NCI-H345 (cell line): ENCODE measurements at regions not wholly inside any gene's neighbourhood (a gene's known extent, or its start where the extent isn't known, plus 50 kb on each side); places are given as distances from the start of the nearest gene placed in this dataset.

Experiments used
- DNase-seq: peaks from one replicate; lab custom pipeline; 2025; lab: John Stamatoyannopoulos, UW

DNA sequence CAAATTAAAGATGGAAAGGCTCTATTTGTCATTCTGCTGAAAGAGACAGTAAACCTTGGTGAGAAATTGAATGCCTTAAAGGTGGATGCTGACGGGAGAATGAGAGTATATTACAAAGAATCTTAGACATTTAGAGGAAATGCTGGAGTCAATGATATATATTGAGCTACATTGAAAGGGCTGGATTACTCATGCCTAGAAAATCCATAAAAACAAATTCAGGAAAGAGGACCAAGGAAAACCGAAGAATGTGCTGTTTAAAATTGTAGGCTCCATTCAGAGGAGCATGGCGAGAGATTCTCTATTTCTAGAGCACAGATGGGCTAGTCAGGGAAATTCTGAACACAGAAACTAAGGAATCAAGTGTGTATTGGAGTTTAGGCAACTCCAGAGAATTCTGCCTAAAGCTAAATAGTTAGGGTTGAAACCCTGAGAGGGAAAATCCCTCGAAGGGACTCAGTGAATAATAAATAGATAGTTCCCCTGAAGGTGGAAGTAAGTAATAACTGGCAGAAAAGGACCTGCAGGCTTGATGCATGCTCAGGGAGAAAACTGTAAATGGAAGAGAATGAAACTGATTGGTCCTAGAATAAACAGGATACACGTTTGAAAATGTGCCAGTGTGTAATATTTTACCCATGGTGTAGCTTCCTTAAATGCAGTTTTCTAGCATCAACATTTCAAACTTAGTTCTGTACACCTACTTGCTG is 1532.4 kb upstream of the TENM3 start:
- no peak for DNase-seq

DNA sequence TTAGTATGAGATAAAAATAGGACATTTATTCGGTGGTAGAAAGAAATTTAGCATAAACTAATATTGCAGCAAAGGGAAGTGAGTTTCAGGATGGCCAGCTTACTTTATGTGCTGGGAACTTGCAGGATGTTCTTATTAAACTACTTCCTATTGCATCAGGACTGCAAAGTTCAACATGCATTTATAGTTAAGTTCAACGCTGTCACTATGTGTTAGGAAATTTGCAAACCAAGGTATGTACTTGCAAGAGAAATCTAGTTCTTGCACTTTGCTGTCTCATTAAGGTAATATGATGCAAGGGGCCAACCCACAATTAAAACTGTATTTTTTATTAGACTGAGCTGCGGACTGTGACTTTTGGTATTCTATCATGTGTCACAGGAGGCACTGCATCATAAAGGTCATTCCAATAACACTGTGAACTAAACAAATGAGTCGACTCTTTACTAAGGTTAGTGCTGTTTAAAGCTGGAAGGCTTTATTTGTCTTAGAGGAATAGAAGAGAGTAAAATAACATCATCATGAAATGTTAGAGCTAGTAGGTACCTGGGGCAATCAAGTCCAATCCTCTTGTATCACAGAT is 1525.7 kb upstream of the TENM3 start:
- no peak for DNase-seq

DNA sequence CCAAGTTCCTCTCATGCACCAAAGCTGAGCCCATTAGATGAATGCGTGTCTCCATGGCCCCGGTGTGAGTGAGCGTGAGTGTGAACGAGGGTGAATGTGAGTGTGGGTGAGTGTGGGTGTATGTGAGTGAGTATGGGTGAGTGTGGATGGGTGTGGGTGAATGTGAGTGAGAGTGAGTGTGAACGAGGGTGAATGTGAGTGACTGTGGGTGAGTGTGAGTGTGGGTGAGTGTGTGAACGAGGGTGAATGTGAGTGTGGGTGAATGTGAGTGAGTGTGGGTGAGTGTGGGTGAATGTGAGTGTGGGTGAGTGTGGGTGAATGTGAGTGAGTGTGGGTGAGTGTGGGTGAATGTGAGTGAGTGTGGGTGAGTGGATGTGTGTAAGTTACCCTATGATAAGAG is 1521.8 kb upstream of the TENM3 start:
- DNase-seq: no peak

DNA sequence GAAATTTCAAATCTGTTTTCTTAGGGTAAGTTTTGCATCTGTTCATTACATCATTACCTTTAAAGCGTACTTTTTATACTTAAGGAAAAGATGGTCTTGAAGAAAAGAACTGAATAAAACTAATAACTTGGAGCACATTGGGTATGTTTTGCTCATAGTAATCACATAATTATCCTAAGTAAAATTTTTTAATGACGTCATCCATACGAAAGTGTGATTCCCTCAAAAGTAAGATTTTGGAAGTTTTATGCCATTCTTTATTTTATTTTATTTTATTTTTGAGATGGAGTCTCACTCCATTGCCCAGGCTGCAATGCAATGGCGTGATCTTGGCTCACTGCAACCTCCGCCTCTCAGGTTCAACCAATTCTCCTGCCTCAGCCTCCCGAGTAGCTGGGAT is 1516.6 kb upstream of the TENM3 start:
- no peak for DNase-seq

DNA sequence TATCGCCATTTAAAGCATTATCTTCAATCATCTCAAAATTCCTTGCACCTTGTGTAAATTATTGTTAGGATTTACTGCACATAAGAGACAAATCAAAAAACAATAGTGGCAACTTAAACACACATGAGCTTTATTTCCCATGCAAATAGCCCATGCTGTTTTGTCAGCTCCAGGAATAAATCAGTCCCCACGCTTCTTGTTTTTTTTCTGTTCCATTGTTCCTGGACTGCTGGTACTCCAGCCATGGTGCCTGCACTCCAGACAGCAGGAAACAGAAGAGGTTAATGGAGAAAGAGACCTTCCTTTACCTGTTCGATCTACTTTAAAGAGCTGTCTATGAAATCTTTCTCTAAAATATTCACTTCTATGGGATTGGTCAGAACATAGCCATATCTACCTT is 1515.7 kb upstream of the TENM3 start:
- no peak for DNase-seq

DNA sequence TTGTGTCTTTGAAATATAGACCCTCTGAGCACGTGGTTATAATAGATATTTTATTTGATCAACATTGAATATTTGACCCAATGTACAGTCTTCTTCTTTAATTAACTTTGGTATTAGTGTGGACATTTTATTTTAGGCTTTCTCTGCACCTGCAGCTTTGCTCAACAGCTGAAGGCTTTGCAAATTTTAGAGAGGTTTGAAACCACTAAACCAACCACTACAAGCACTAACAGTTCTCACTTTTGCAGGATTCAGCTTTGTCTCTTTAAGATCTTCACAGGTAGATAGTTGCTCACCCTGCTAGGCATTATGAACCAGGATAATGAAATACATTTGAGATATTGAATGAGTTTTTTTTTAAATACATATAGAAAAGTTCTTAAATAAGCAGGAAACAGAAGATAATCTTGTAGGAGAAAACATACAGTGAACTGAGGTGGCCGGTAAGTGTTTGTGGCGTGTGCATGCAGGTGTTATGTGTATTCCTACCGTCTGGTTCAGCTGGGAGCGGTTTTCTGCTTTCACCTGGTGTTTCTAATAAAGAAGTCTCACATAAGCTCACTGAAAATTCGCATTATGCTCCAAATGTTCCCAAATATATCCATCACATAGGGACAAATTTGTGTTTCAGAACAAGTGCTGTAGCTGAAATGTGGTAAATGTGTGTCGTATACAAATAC is 1508.3 kb upstream of the TENM3 start:
- DNase-seq: no peak

DNA sequence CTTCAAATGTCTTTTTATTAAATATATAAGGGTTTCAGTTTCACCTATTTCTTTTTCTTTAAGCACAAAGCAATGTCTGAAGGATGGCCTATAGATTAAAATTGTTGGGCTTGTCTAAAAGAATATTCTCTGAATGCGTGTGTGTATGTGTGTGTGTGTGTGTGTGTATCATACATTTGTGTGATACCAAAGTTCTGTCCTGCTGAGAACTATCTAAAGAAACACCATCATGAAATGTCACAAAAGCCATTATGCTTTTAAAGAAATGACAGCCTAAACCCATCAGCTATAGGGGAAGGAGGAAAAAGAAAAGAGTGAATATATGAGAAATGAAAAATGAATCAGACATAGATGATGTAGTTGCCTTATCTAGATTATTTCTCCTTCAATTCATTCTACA is 1501.5 kb upstream of the TENM3 start:
- no peak for DNase-seq

DNA sequence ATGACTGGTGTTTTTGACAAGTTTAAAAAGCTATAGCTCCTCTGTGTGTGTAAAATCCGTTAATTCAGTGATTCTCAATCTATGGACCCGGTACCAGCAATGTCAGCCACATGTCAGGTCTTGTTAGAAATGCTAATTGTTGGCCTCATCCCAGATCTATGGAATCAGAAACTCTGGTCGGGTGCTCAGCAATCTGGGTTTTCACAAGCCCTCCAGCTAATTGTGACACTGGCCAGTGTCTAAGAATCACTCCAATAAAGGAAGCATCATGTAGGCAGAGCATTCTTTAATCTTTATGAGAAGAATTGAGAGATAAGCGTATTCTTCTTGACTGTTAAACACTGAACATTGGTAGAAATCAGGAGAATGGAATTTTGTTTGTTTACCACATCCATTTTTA is 1498.2 kb upstream of the TENM3 start:
- DNase-seq: no peak

DNA sequence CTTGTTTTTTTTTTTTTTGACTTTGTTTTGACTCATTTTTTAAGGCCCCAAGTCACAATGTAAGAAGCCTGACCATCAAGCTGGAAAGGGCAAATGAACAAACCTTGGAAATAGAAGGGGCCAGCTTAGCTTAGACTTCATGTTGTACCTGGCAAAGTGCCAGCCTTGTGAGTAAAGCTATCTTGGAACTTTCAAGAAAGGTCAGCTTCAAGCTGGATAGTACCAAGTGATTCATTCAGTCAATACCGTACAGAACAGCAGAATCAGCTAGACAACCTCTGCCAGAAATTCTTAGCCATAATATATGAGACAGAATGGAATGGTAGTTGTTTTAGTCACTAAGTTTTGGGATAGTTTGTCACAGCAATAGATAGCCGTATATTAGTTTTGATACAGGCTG is 1492.2 kb upstream of the TENM3 start:
- DNase-seq: no peak

DNA sequence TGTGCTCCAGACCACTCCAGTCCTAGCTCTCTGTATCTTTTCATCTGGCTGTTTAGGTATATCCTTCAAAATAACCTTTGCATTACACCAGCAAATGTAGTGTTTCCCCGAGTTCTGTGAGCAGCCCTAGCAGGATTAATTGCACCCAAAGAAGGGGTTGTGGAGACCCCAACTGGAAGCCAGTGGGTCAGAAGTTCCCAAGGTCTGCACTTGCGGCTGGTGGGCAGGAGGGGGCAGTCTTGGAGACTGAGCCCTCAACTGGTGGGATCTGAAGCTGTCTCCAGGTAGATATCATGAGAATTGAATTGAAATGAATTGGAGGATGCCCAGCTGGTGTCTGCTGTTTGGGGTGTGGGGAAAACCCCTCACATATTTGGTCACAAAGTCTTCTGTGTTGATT is 1485.3 kb upstream of the TENM3 start:
- no peak for DNase-seq

DNA sequence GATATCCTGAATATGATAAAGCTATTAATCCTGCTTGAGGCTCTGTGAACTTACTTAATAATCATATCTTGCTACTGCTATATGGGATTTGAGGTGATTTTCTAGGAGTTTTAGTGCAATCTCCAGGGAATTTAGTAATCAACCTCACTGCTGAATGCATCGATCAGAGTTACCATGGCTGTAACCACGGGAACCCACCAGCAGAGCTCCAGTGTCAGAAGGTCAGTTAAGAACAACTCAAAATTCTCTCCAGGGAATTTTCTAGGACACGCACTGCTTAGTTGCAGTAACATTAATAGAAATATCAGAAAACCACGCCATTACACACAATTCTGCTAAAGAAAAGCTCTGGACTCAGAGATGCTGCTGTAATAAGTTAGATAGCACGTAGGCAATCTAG is 1477.2 kb upstream of the TENM3 start:
- no peak for DNase-seq

DNA sequence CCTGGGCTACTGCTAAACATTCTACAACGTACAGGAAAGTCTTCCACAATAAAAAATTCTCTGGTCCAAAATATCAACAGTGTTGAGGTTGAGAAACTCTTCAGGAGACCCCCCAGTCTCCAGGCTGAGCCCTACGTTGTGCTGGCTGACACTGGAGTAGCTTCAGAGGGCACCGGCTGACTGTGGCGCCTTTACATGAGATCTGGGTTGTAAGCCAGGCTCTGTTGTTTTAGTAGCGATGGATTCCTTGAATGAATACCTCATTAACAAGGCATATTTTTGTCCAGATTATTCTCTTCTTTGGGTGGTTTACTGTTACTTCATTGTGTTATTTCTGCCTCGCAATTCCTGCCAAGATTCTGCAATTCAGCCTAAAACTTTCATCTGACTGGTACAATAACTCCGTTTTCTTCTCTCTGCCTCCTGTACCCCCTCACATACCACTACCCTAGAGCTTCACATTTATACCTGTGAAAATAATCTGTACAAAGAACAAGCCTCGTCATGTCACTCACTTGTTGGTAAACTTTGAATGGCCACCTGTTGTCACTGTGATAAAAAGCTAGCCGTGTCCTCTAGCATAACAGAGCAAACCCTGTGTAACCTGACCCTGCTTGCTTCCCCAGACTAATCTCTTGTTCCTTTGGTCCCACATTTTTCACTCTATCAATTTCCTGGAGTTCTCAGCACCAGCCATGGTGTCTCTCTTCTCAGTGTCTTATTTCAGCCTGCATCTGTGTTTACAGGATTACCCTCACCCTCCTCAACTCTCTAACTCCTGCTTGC is 1476.1 kb upstream of the TENM3 start:
- DNase-seq: no peak

DNA sequence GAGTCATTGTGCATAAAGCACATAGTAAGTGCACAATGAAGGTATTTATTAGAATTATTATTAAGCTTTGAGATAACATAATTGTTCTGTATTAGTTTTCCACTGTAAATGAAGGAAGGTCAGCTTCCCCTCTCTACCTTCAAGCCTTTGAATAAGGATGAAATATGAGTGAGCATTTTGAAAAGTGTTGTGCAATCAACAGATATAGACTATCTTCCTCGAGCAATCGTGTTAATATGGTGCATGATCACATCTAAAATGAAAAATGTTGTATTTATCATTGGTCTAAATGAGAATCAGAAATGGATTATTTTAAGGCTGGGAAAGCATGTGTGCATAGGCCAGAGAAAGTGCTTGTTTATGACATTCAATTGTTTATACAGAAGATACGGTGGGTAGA is 1474.6 kb upstream of the TENM3 start:
- no peak for DNase-seq

DNA sequence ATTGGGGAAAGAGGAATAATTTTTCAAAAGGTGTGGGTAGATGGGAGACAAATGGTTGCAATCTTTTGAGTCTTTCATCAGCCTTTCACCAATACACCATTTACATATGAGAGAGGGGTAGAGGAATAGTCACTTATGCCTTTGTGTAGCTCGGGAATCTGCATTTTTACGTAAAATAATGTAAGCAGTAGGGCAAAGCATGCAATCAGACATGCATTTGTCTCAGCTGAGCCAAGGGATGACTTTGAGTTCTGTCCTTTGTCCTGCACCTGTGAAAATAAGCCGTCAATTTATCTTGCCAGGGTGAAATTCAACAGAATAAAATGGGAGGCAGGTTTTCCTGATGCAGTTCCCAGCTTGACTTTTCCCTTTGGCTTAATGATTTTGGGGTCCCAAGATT is 1473.4 kb upstream of the TENM3 start:
- DNase-seq: no peak

DNA sequence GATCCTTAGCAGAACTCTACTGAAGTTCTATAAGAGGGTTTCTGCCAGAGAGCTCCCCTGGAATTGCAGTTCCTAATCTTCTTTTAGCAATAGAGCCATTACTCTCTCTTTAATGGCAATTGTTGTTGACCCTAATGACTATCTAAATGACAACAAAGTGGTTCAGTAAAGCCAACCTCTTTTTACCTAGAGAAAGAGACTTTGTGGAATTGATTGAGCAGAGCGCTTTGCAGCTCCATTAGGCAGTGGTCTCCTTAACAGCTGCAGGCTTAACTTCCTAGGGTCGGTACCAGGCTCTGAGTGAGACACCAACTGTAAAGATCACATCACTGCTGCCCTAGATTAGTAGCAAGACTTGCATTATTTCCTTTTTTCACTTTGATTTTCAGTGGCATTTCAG is 1472.9 kb upstream of the TENM3 start:
- DNase-seq: no peak

DNA sequence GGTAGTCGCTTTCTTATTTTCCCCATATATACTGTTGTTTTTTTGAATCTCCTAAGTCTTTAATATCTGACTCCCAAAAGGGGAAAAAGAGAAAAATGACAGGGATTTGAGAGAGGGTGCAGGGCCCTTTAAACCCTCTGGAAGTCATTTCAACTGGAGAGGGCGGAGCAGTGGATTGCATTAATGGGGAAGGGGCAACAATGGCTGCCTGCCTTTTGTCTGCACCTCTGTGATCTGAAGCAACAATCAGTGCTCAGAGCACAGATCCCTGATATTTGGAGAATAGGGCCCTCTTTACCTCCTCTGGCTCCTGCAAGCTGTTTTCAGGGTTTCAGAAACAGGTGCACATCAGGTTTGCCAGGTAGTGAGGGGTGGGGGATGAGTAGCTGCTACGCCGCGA is 1458.3 kb upstream of the TENM3 start:
- no peak for DNase-seq

DNA sequence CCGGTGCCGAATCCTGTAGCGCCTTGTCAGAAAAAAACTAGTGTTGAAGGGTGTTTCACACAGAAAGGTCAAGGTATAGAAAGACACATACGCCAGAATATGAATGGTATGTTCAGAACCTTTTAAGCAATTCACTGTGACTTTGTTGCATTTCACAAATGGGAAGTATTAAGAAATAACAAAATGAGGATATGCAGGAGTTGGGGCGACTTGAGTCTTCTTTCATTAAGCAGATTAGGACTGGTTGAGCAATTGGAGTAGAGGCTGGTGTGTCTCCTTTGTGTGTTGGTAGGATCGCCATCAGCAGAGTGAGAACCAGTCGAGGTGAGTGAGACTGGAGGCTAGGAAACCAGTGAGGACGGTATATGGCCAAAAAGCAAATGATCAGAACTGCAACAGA is 1454.5 kb upstream of the TENM3 start:
- DNase-seq: no peak

DNA sequence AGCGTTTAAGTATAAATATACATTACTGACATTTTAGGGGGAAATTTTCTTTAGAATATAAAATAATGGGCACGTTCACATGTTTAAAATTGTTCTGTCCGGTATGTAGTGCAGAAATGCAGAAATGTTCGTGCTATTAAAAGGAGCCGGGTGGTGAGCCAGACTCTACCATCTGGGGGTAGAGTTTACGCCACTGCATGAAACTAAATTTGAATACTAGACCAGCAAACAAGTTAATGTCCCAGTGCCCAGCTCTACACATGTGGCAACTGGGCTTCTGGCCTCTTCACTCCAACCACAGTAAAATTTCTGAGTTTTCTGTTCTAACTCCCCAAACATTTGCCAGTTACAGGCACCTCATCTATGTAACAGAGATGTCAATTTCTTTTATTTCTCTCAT is 1453.3 kb upstream of the TENM3 start:
- DNase-seq: no peak

DNA sequence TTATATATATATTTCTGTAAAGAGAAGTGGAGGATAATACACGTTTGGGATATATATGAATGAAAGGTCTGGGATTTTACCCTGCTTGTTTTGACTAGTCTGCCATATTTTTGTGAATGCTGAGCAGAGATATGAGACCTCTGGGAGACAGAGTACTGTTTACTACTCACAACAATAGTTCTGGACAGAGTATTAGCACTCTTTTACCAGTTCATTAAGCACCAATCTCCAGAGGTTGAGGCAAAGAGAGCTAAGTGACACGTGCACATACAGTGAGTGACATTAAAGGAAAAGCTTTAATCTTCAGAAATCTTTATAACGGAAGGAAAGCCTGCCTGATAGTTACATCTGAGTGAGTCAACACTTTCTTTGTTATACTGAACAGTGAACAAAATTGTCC is 1452.7 kb upstream of the TENM3 start:
- DNase-seq: no peak

DNA sequence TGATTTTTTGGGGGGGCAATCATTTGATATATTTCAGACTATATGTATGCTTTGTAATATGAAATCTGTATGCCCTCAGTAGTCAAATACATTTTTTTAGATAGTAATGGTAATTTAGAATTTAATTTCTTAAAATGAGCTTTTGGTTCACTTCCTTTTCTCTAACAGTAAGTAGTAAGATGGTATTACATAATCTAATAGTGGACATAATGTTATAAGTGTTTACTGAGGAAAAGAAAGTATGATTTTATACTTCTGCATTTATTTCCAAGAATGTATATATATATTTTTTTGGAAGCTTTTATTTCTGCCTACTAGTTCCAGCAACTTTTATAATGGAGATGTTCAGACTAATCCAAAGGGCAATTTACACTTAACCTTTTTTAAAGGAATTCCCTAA is 1450.7 kb upstream of the TENM3 start:
- DNase-seq: no peak

DNA sequence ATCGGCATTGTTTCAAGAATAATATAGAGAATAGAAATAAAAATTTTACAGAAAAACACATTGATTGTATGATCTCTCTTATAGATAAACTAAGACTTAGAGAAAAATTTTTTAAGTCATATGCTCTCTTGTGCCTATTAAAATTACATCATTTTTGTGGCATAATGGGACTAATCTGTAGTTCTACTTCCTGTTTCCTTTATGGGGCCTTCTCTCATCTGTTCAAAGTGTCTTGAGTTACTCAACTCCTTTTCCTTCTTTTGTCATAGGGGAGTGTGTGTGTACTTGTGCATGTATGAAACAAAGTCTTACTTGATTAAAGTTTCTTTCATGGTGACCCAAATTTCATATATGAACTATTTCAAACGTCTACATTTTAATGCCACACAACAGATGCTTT is 1448.9 kb upstream of the TENM3 start:
- DNase-seq: no peak

DNA sequence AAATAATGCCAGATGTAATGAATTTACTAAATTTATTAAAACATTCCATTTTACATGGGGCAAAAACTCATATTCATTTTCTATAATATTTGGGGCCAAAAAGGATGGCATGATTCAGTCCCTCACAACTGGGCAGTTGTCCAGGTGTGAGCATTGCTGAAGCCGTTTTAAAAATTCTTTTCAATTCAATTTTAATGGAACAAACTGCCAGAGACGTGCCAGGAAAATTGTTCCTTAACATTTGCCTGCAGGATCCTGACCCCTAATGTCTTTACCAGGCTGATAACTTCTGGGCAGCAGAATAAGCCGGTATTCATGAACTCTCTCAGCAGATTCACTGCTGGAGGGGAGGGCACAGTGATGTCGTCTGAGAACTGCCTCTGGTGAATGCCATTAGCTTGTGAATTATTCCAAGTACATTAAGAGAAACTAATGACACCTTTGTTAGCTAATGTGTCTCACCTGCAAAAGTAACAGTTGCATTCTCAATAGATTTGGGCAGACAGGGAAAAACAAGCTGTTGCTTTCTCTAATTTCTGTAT is 1445.1 kb upstream of the TENM3 start:
- DNase-seq: no peak

DNA sequence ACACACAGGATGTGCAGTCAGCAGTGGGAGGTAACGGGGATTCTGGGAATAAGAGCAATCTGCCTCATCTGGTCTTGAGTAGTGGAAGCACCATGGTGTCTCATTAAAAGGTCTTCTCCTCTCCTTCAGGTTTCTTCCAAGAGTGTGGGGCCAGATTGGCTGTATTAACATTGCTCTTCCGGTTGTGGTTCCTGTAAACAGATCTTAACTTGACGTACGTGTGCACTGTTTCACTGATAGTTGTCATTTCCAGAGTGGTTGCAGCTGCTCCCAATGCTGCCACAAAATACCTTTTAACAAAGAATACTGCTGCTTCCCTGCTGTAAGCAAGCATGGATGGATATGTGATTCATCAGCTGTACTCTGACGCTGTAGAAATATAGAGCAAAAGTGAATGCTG is 1443.4 kb upstream of the TENM3 start:
- no peak for DNase-seq
